B cell (primary cell): ENCODE measurements at regions not wholly inside any gene's neighbourhood (a gene's known extent, or its start where the extent isn't known, plus 50 kb on each side); places are given as distances from the start of the nearest gene placed in this dataset.

Source experiments
- CTCF ChIP-seq: fragments of 200-600 bp; IDR thresholded peaks from one replicate; pipeline ENCODE4 v1.8.0; 2022; ENCODE audit warnings: antibody characterized with exemption, mild to moderate bottlenecking
- EZH2 ChIP-seq: IDR thresholded peaks from 2 replicates; pipeline ENCODE4 v1.6.1; 2012; ENCODE audit warnings: borderline replicate concordance, low read depth, mild to moderate bottlenecking, moderate library complexity, low read length; ENCODE audit not compliant: insufficient read depth, poor library complexity, severe bottlenecking

GRCh38 chr5:74529101-74529500 lies 111.4 kb downstream of the ENC1 start:
- TF ChIP-seq EZH2 (no peak), CTCF (no peak)
